GM18507 (cell line): ENCODE measurements at regions not wholly inside any gene's neighbourhood (a gene's known extent, or its start where the extent isn't known, plus 50 kb on each side); places are given as distances from the start of the nearest gene placed in this dataset.

ENCODE experiments used
- DNase-seq: peaks from one replicate; pipeline ENCODE4 v3.0.0; 2011; ENCODE audit warnings: low read depth; ENCODE audit not compliant: insufficient read length; ENCODE audit errors: extremely low spot score
- FAIRE-seq: peaks from 2 replicates; lab custom pipeline; 2011; peaks lifted over from hg19 to GRCh38; lab: Jason Lieb, UNC

- FAIRE-seq (no peak), DNase-seq (no peak)
Observed at GRCh38 chr3:124088801-124089200, 96.9 kb upstream of the ROPN1 start.

GRCh38 chr3:124089214-124089613 lies 97.3 kb upstream of the ROPN1 start:
- DNase-seq (no peak), FAIRE-seq (no peak)

- FAIRE-seq (no peak), DNase-seq (no peak)
Observed at GRCh38 chr3:124091716-124092115, 99.8 kb upstream of the ROPN1 start.

GRCh38 chr3:124092811-124093210 lies 100.9 kb upstream of the ROPN1 start:
- FAIRE-seq (no peak), DNase-seq (no peak)

GRCh38 chr3:124094496-124094895 lies 102.6 kb upstream of the ROPN1 start:
- no peak for FAIRE-seq
- no peak for DNase-seq

- FAIRE-seq (no peak), DNase-seq (no peak)
Observed at GRCh38 chr3:124097362-124098131, 105.6 kb upstream of the ROPN1 start.

GRCh38 chr3:124101643-124102042 lies 109.7 kb upstream of the ROPN1 start:
- FAIRE-seq, result no peak
- no peak for DNase-seq

GRCh38 chr3:124107104-124107890 lies 115.4 kb upstream of the ROPN1 start:
- DNase-seq (no peak), FAIRE-seq (no peak)

GRCh38 chr3:124108446-124108845 lies 116.5 kb upstream of the ROPN1 start:
- no peak for FAIRE-seq
- DNase-seq, result no peak

- FAIRE-seq (no peak), DNase-seq (no peak)
Observed at GRCh38 chr3:124113485-124113884, 121.6 kb upstream of the ROPN1 start.

GRCh38 chr3:124115279-124115678 lies 123.4 kb upstream of the ROPN1 start:
- DNase-seq, result no peak
- FAIRE-seq, result no peak

GRCh38 chr3:124115956-124116355 lies 124.0 kb upstream of the ROPN1 start:
- FAIRE-seq (no peak), DNase-seq (no peak)

GRCh38 chr3:124116906-124117305 lies 125.0 kb upstream of the ROPN1 start:
- DNase-seq (no peak), FAIRE-seq (no peak)

- no peak for DNase-seq
Observed at GRCh38 chr3:124117486-124117885, 125.6 kb upstream of the ROPN1 start.

GRCh38 chr3:124118397-124118796 lies 126.5 kb upstream of the ROPN1 start:
- DNase-seq (no peak), FAIRE-seq (no peak)

More at GRCh38 chr3:124117486-124117885, 125.6 kb upstream of the ROPN1 start:
- FAIRE-seq, result no peak

GRCh38 chr3:124119056-124119716 lies 127.3 kb upstream of the ROPN1 start:
- no peak for DNase-seq
- FAIRE-seq, result no peak

GRCh38 chr3:124121379-124122312 lies 129.7 kb upstream of the ROPN1 start:
- no peak for FAIRE-seq
- DNase-seq, result no peak

GRCh38 chr3:124125315-124125714 lies 133.4 kb upstream of the ROPN1 start:
- DNase-seq (no peak), FAIRE-seq (no peak)

GRCh38 chr3:124126436-124127023 lies 134.6 kb upstream of the ROPN1 start:
- DNase-seq (no peak), FAIRE-seq (no peak)
